Memory B cell (primary cell): ENCODE measurements at regions not wholly inside any gene's neighbourhood (a gene's known extent, or its start where the extent isn't known, plus 50 kb on each side); places are given as distances from the start of the nearest gene placed in this dataset.

Experiments
- ATAC-seq: fragments of 150-1000 bp; cut with Tn5 transposase; 2 replicates; pipeline ENCODE4 v1.10.0; 2021; ENCODE audit warnings: low read depth, mild to moderate bottlenecking, moderate library complexity
- DNase-seq, 2 donors: peaks; one replicate each; pipeline ENCODE4 v3.0.0; 2022; ENCODE audit warnings: low spot score in 2 of 2
- H3K27ac Mint-ChIP-seq: one replicate; pipeline ENCODE4 v1.8.0; 2022; ENCODE audit warnings: mild to moderate bottlenecking, moderate library complexity, mixed read lengths
- H3K27me3 Mint-ChIP-seq: one replicate; pipeline ENCODE4 v1.8.0; 2022; ENCODE audit warnings: mixed read lengths
- H3K36me3 Mint-ChIP-seq: one replicate; pipeline ENCODE4 v1.8.0; 2022; ENCODE audit warnings: mild to moderate bottlenecking, mixed read lengths
- H3K4me1 Mint-ChIP-seq: one replicate; pipeline ENCODE4 v1.8.0; 2022; ENCODE audit warnings: mixed read lengths
- H3K4me3 Mint-ChIP-seq: one replicate; pipeline ENCODE4 v1.8.0; 2022; ENCODE audit warnings: mild to moderate bottlenecking, moderate library complexity, mixed read lengths
- H3K9me3 Mint-ChIP-seq: one replicate; pipeline ENCODE4 v1.8.0; 2022; ENCODE audit warnings: mixed read lengths

GRCh38 chr2:81213598-81213997 is 909.0 kb upstream of the LRRTM1 start:
- H3K27me3 Mint-ChIP-seq, result no peaks in the 10 kb centered on the region
- no peaks in the 10 kb centered on the region for H3K36me3 Mint-ChIP-seq
- DNase-seq (no peak), ATAC-seq (no peak)
- no peak overlapping the region for H3K4me3 Mint-ChIP-seq
- no peak overlapping the region for H3K27ac Mint-ChIP-seq
- no peaks in the 10 kb centered on the region for H3K4me1 Mint-ChIP-seq
- peaks cover 11% of the 10 kb centered on the region for H3K9me3 Mint-ChIP-seq

GRCh38 chr2:81206216-81206615 is 901.7 kb upstream of the LRRTM1 start:
- no peaks in the 10 kb centered on the region for H3K4me1 Mint-ChIP-seq
- H3K9me3 Mint-ChIP-seq, result peaks cover 11% of the 10 kb centered on the region
- no peak overlapping the region for H3K4me3 Mint-ChIP-seq
- ATAC-seq (no peak), DNase-seq (no peak)
- H3K27ac Mint-ChIP-seq, result no peak overlapping the region
- H3K27me3 Mint-ChIP-seq, result no peaks in the 10 kb centered on the region
- H3K36me3 Mint-ChIP-seq, result no peaks in the 10 kb centered on the region

GRCh38 chr2:81196933-81197628 is 892.5 kb upstream of the LRRTM1 start:
- ATAC-seq, result no peak
- H3K36me3 Mint-ChIP-seq, result no peaks in the 10 kb centered on the region
- H3K4me1 Mint-ChIP-seq, result no peaks in the 10 kb centered on the region
- peaks cover 1% of the 10 kb centered on the region for H3K9me3 Mint-ChIP-seq
- DNase-seq, result no peak
- no peak overlapping the region for H3K27ac Mint-ChIP-seq
- H3K4me3 Mint-ChIP-seq, result no peak overlapping the region
- no peaks in the 10 kb centered on the region for H3K27me3 Mint-ChIP-seq

- ATAC-seq, result no peak
- Mint-ChIP-seq H3K36me3 (no peaks in the 10 kb centered on the region), H3K27ac (no peak overlapping the region), H3K4me3 (no peak overlapping the region), H3K9me3 (peaks cover 1% of the 10 kb centered on the region), H3K4me1 (no peaks in the 10 kb centered on the region), H3K27me3 (no peaks in the 10 kb centered on the region)
- DNase-seq, result no peak
These were observed 891.9 kb upstream of the LRRTM1 start for GRCh38 chr2:81196383-81196851.

- Mint-ChIP-seq H3K4me3 (no peak overlapping the region), H3K4me1 (no peaks in the 10 kb centered on the region), H3K9me3 (peaks cover 1% of the 10 kb centered on the region), H3K27ac (no peak overlapping the region), H3K36me3 (no peaks in the 10 kb centered on the region), H3K27me3 (no peaks in the 10 kb centered on the region)
- no peak for ATAC-seq
- DNase-seq, result no peak
These were observed 891.3 kb upstream of the LRRTM1 start for GRCh38 chr2:81195774-81196382.

GRCh38 chr2:81195017-81195773 is 890.6 kb upstream of the LRRTM1 start:
- peaks cover 3% of the 10 kb centered on the region for H3K9me3 Mint-ChIP-seq

GRCh38 chr2:81194581-81194980 is 890.0 kb upstream of the LRRTM1 start:
- Mint-ChIP-seq H3K27ac (no peak overlapping the region), H3K4me1 (no peaks in the 10 kb centered on the region), H3K9me3 (peaks cover 3% of the 10 kb centered on the region), H3K27me3 (no peaks in the 10 kb centered on the region), H3K36me3 (no peaks in the 10 kb centered on the region), H3K4me3 (no peak overlapping the region)
- DNase-seq (no peak), ATAC-seq (no peak)

More at GRCh38 chr2:81195017-81195773, 890.6 kb upstream of the LRRTM1 start:
- DNase-seq (no peak), ATAC-seq (no peak)
- Mint-ChIP-seq H3K4me1 (no peaks in the 10 kb centered on the region), H3K27me3 (no peaks in the 10 kb centered on the region), H3K4me3 (no peak overlapping the region), H3K27ac (no peak overlapping the region), H3K36me3 (no peaks in the 10 kb centered on the region)

GRCh38 chr2:81194176-81194575 is 889.6 kb upstream of the LRRTM1 start:
- no peak for ATAC-seq

GRCh38 chr2:81181845-81182244 is 877.3 kb upstream of the LRRTM1 start:
- Mint-ChIP-seq H3K36me3 (no peaks in the 10 kb centered on the region), H3K4me3 (no peak overlapping the region), H3K27ac (no peak overlapping the region), H3K9me3 (peaks cover 6% of the 10 kb centered on the region), H3K27me3 (no peaks in the 10 kb centered on the region), H3K4me1 (no peaks in the 10 kb centered on the region)
- ATAC-seq (no peak), DNase-seq (no peak)

More at GRCh38 chr2:81194176-81194575, 889.6 kb upstream of the LRRTM1 start:
- DNase-seq, result no peak
- Mint-ChIP-seq H3K4me1 (no peaks in the 10 kb centered on the region), H3K4me3 (no peak overlapping the region), H3K36me3 (no peaks in the 10 kb centered on the region), H3K27ac (no peak overlapping the region), H3K9me3 (peaks cover 3% of the 10 kb centered on the region), H3K27me3 (no peaks in the 10 kb centered on the region)

- H3K27ac Mint-ChIP-seq, result no peak overlapping the region
- ATAC-seq (no peak), DNase-seq (no peak)
- H3K4me3 Mint-ChIP-seq, result no peak overlapping the region
- no peaks in the 10 kb centered on the region for H3K4me1 Mint-ChIP-seq
- no peaks in the 10 kb centered on the region for H3K36me3 Mint-ChIP-seq
- peaks cover 5% of the 10 kb centered on the region for H3K9me3 Mint-ChIP-seq
- no peaks in the 10 kb centered on the region for H3K27me3 Mint-ChIP-seq
These were observed 866.9 kb upstream of the LRRTM1 start for GRCh38 chr2:81171447-81171846.

GRCh38 chr2:81163583-81163982 is 859.0 kb upstream of the LRRTM1 start:
- no peaks in the 10 kb centered on the region for H3K4me1 Mint-ChIP-seq
- DNase-seq, result no peak
- H3K36me3 Mint-ChIP-seq, result no peaks in the 10 kb centered on the region
- no peak overlapping the region for H3K4me3 Mint-ChIP-seq
- no peak for ATAC-seq
- H3K27ac Mint-ChIP-seq, result no peak overlapping the region
- H3K27me3 Mint-ChIP-seq, result no peaks in the 10 kb centered on the region
- H3K9me3 Mint-ChIP-seq, result no peaks in the 10 kb centered on the region

- Mint-ChIP-seq H3K36me3 (no peaks in the 10 kb centered on the region), H3K27me3 (no peaks in the 10 kb centered on the region), H3K4me1 (no peaks in the 10 kb centered on the region), H3K4me3 (no peak overlapping the region), H3K27ac (no peak overlapping the region), H3K9me3 (peaks cover 4% of the 10 kb centered on the region)
- DNase-seq (no peak), ATAC-seq (no peak)
These were observed 854.0 kb upstream of the LRRTM1 start for GRCh38 chr2:81158505-81158904.

- DNase-seq (no peak), ATAC-seq (no peak)
- Mint-ChIP-seq H3K27me3 (no peaks in the 10 kb centered on the region), H3K27ac (no peak overlapping the region), H3K36me3 (no peaks in the 10 kb centered on the region), H3K4me3 (no peak overlapping the region), H3K4me1 (no peaks in the 10 kb centered on the region), H3K9me3 (peaks cover 15% of the 10 kb centered on the region)
These were observed 843.8 kb upstream of the LRRTM1 start for GRCh38 chr2:81148323-81148722.

- Mint-ChIP-seq H3K9me3 (peaks cover 3% of the 10 kb centered on the region), H3K27me3 (no peaks in the 10 kb centered on the region), H3K36me3 (no peaks in the 10 kb centered on the region), H3K4me1 (no peaks in the 10 kb centered on the region), H3K4me3 (no peak overlapping the region), H3K27ac (no peak overlapping the region)
- DNase-seq, result no peak
- no peak for ATAC-seq
These were observed 831.7 kb upstream of the LRRTM1 start for GRCh38 chr2:81136296-81136695.
